Osteoblast (primary cell): ENCODE measurements at regions not wholly inside any gene's neighbourhood (a gene's known extent, or its start where the extent isn't known, plus 50 kb on each side); places are given as distances from the start of the nearest gene placed in this dataset.

ENCODE experiments used
- DNase-seq: peaks from one replicate; pipeline ENCODE4 v3.0.0; 2011; ENCODE audit warnings: low spot score, mixed read lengths; ENCODE audit not compliant: insufficient read length; ENCODE audit errors: missing footprints
- H2AFZ ChIP-seq: 2 replicates; pipeline ENCODE4 v1.6.0; 2011; ENCODE audit warnings: mild to moderate bottlenecking, low read length
- H3K27ac ChIP-seq: 2 replicates; pipeline ENCODE4 v1.5.1; 2011; ENCODE audit warnings: mild to moderate bottlenecking, low read depth, low read length, moderate library complexity
- H3K27me3 ChIP-seq: 2 replicates; pipeline ENCODE4 v1.6.0; 2012; ENCODE audit warnings: mild to moderate bottlenecking, control low read depth, inconsistent platforms, low read length, moderate library complexity; ENCODE audit not compliant: insufficient read depth
- H3K36me3 ChIP-seq: 2 replicates; pipeline ENCODE4 v1.5.1; 2011; ENCODE audit warnings: mild to moderate bottlenecking, low read length, control low read depth, moderate library complexity; ENCODE audit not compliant: insufficient read depth
- H3K4me1 ChIP-seq: 2 replicates; pipeline ENCODE4 v1.5.1; 2011; ENCODE audit warnings: mild to moderate bottlenecking, low read length, control low read depth, moderate library complexity; ENCODE audit not compliant: insufficient read depth
- H3K4me2 ChIP-seq: 2 replicates; pipeline ENCODE4 v1.6.0; 2011; ENCODE audit warnings: mild to moderate bottlenecking, low read length; ENCODE audit not compliant: insufficient read depth
- H3K4me3 ChIP-seq: fragments of 200-600 bp; sonication (generic); 3 replicates; pipeline ENCODE4 v1.5.1; 2012; ENCODE audit warnings: mild to moderate bottlenecking, low read length, inconsistent platforms; ENCODE audit not compliant: insufficient read depth
- H3K79me2 ChIP-seq: 2 replicates; pipeline ENCODE4 v1.6.0; 2012; ENCODE audit warnings: mild to moderate bottlenecking, low read length, control low read depth, inconsistent platforms; ENCODE audit not compliant: insufficient read depth
- H3K9me3 ChIP-seq: 2 replicates; pipeline ENCODE4 v1.5.1; 2011; ENCODE audit warnings: low read depth, low read length, control low read depth
- H4K20me1 ChIP-seq: 2 replicates; pipeline ENCODE4 v1.6.0; 2012; ENCODE audit warnings: mild to moderate bottlenecking, low read length, control low read depth; ENCODE audit not compliant: insufficient read depth
- TF ChIP-seq, protein P1 (sequence below): IDR thresholded peaks from 2 replicates; pipeline ENCODE4 v1.5.1; 2011; ENCODE audit warnings: mild to moderate bottlenecking, low read depth, low read length, moderate library complexity; ENCODE audit errors: extremely low read depth

- Histone ChIP-seq H3K27me3 (no peaks in the 10 kb centered on the region), H3K4me2 (no peak overlapping the region), H3K9me3 (no peaks in the 10 kb centered on the region), H3K36me3 (no peaks in the 10 kb centered on the region), H3K27ac (no peak overlapping the region), H4K20me1 (no peaks in the 10 kb centered on the region), H3K4me1 (no peaks in the 10 kb centered on the region), H3K79me2 (no peaks in the 10 kb centered on the region), H2AFZ (no peak overlapping the region), H3K4me3 (no peak overlapping the region)
- TF ChIP-seq, protein P1, sequence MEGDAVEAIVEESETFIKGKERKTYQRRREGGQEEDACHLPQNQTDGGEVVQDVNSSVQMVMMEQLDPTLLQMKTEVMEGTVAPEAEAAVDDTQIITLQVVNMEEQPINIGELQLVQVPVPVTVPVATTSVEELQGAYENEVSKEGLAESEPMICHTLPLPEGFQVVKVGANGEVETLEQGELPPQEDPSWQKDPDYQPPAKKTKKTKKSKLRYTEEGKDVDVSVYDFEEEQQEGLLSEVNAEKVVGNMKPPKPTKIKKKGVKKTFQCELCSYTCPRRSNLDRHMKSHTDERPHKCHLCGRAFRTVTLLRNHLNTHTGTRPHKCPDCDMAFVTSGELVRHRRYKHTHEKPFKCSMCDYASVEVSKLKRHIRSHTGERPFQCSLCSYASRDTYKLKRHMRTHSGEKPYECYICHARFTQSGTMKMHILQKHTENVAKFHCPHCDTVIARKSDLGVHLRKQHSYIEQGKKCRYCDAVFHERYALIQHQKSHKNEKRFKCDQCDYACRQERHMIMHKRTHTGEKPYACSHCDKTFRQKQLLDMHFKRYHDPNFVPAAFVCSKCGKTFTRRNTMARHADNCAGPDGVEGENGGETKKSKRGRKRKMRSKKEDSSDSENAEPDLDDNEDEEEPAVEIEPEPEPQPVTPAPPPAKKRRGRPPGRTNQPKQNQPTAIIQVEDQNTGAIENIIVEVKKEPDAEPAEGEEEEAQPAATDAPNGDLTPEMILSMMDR, result no peak
- no peak for DNase-seq
These were observed 83.1 kb upstream of the CSF3R start for GRCh38 chr1:36565576-36566501.

GRCh38 chr1:36562181-36562685 lies 79.5 kb upstream of the CSF3R start:
- no peaks in the 10 kb centered on the region for H3K9me3 ChIP-seq
- H3K4me3 ChIP-seq, result no peak overlapping the region
- no peaks in the 10 kb centered on the region for H3K36me3 ChIP-seq
- TF ChIP-seq, protein P1, result no peak
- no peak overlapping the region for H3K4me2 ChIP-seq
- H3K27me3 ChIP-seq, result no peaks in the 10 kb centered on the region
- no peak for DNase-seq
- no peak overlapping the region for H2AFZ ChIP-seq
- no peaks in the 10 kb centered on the region for H4K20me1 ChIP-seq
- H3K79me2 ChIP-seq, result no peaks in the 10 kb centered on the region
- H3K4me1 ChIP-seq, result no peaks in the 10 kb centered on the region
- H3K27ac ChIP-seq, result no peak overlapping the region

- H3K4me1 ChIP-seq, result no peaks in the 10 kb centered on the region
- no peak overlapping the region for H3K4me3 ChIP-seq
- no peaks in the 10 kb centered on the region for H3K27me3 ChIP-seq
- no peaks in the 10 kb centered on the region for H3K79me2 ChIP-seq
- H2AFZ ChIP-seq, result no peak overlapping the region
- no peaks in the 10 kb centered on the region for H3K36me3 ChIP-seq
- TF ChIP-seq, protein P1, result no peak
- H3K4me2 ChIP-seq, result no peak overlapping the region
- DNase-seq, result no peak
- no peak overlapping the region for H3K27ac ChIP-seq
- no peaks in the 10 kb centered on the region for H4K20me1 ChIP-seq
- no peaks in the 10 kb centered on the region for H3K9me3 ChIP-seq
These were observed 78.6 kb upstream of the CSF3R start for GRCh38 chr1:36561361-36561724.

DNA sequence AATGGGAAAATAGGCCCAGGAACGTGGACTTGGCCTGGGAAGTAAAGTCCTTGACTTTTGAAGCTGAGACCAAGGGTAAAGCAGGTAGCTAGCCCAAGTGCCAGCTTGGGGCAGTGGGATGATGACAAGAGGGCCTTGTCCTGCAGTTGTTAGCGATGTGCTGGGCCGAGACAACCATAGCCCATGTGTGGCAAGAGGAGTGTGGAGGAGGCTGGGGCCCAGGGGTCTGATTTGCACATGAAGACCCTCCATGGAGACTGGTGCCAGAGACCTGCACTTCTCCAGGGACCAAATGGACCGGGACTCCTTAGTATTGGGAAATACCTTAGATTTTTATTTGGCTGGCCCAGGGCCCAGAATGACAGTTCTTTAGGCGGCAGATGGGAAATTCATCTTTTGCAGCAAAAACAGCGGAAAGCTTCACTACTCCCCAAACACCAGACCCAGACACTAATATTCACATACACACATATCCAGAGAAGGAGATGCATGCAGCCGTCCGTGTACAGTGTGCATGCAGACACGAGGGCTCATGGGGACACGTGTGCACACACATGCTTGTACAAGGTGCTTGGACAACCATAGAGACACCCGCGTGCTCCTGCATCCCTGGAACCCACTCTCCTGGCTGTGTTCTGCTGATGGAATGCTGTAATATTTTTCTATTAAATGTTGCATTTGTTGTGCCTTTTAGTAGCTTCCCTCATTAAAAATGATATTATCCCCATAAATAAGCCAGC lies 78.1 kb upstream of the CSF3R start:
- Histone ChIP-seq H3K4me3 (no peak overlapping the region), H4K20me1 (no peaks in the 10 kb centered on the region), H3K4me1 (no peaks in the 10 kb centered on the region), H2AFZ (no peak overlapping the region), H3K79me2 (no peaks in the 10 kb centered on the region), H3K36me3 (no peaks in the 10 kb centered on the region), H3K4me2 (no peak overlapping the region), H3K27ac (no peak overlapping the region), H3K9me3 (no peaks in the 10 kb centered on the region), H3K27me3 (peaks cover 3% of the 10 kb centered on the region)
- TF ChIP-seq, protein P1, result no peak
- DNase-seq, result no peak
